Thoracic aorta (tissue), 2 donors: ENCODE measurements at regions not wholly inside any gene's neighbourhood (a gene's known extent, or its start where the extent isn't known, plus 50 kb on each side); places are given as distances from the start of the nearest gene placed in this dataset.

Experiments
- ATAC-seq: fragments of 150-250 bp; one replicate; pipeline ENCODE4 v1.8.0; 2017; ENCODE audit warnings: low read depth; ENCODE audit not compliant: insufficient number of reproducible peaks, low FRiP score
- DNase-seq: peaks from one replicate; pipeline ENCODE4 v3.0.0-alpha.2; 2020; ENCODE audit warnings: low spot score
- H3K27ac ChIP-seq, 2 donors: fragments of 200-600 bp; sonication (generic); 1 replicate in 1 of 2; 2 replicates in 1 of 2; pipeline ENCODE4 v1.5.1; 2016; ENCODE audit warnings: mild to moderate bottlenecking in 2 of 2, moderate library complexity in 2 of 2
- H3K27me3 ChIP-seq: fragments of 200-600 bp; sonication (generic); replicated peaks from 2 replicates; pipeline ENCODE4 v1.6.0; 2016; ENCODE audit warnings: mild to moderate bottlenecking; ENCODE audit not compliant: insufficient read depth
- H3K36me3 ChIP-seq: fragments of 200-600 bp; sonication (generic); one replicate; pipeline ENCODE4 v1.5.1; 2016
- H3K4me1 ChIP-seq, 2 donors: fragments of 200-600 bp; sonication (generic); 1 replicate in 1 of 2; 2 replicates in 1 of 2; pipeline versions ENCODE4 v1.5.1 to v1.6.0; 2016; ENCODE audit warnings: low read depth in 2 of 2, mild to moderate bottlenecking in 1 of 2; ENCODE audit not compliant: control insufficient read depth in 1 of 2
- H3K4me3 ChIP-seq: fragments of 200-600 bp; sonication (generic); 2 replicates; pipeline ENCODE4 v1.5.1; 2016; ENCODE audit warnings: mild to moderate bottlenecking
- H3K9me3 ChIP-seq: fragments of 200-600 bp; sonication (generic); 2 replicates; pipeline ENCODE4 v1.5.1; 2016
- CTCF ChIP-seq: fragments of 200-600 bp; sonication (generic); IDR thresholded peaks from one replicate; pipeline ENCODE4 v1.5.1; 2019; ENCODE audit warnings: antibody characterized with exemption

- ATAC-seq (no peak), DNase-seq (no peak)
- Histone ChIP-seq H3K36me3 (no peaks in the 10 kb centered on the region), H3K4me1 (no peaks in the 10 kb centered on the region), H3K9me3 (no peaks in the 10 kb centered on the region), H3K27me3 (no peaks in the 10 kb centered on the region), H3K27ac (no peak overlapping the region), H3K4me3 (no peak overlapping the region)
- TF ChIP-seq CTCF, result no peak
These were observed 853.4 kb downstream of the NCAM2 start for GRCh38 chr21:21851657-21852056.

GRCh38 chr21:21858502-21859334 lies 860.5 kb downstream of the NCAM2 start:
- H3K4me3 ChIP-seq, result no peak overlapping the region
- ATAC-seq (no peak), DNase-seq (no peak)
- no peaks in the 10 kb centered on the region for H3K36me3 ChIP-seq
- no peaks in the 10 kb centered on the region for H3K27me3 ChIP-seq
- no peak for TF ChIP-seq CTCF
- no peak overlapping the region for H3K27ac ChIP-seq
- no peaks in the 10 kb centered on the region for H3K9me3 ChIP-seq
- H3K4me1 ChIP-seq, result no peaks in the 10 kb centered on the region

GRCh38 chr21:21860888-21861287 lies 862.7 kb downstream of the NCAM2 start:
- Histone ChIP-seq H3K36me3 (no peaks in the 10 kb centered on the region), H3K27me3 (no peaks in the 10 kb centered on the region), H3K27ac (no peak overlapping the region), H3K4me1 (no peaks in the 10 kb centered on the region), H3K4me3 (no peak overlapping the region), H3K9me3 (no peaks in the 10 kb centered on the region)
- DNase-seq (no peak), ATAC-seq (no peak)
- TF ChIP-seq CTCF, result no peak

GRCh38 chr21:21864321-21864840 lies 866.2 kb downstream of the NCAM2 start:
- no peak overlapping the region for H3K27ac ChIP-seq
- no peaks in the 10 kb centered on the region for H3K9me3 ChIP-seq
- no peak for TF ChIP-seq CTCF
- ATAC-seq (no peak), DNase-seq (no peak)
- no peak overlapping the region for H3K4me3 ChIP-seq
- H3K36me3 ChIP-seq, result no peaks in the 10 kb centered on the region
- H3K4me1 ChIP-seq, result no peaks in the 10 kb centered on the region
- H3K27me3 ChIP-seq, result no peaks in the 10 kb centered on the region

GRCh38 chr21:21897275-21897883 lies 899.2 kb downstream of the NCAM2 start:
- Histone ChIP-seq H3K4me1 (no peaks in the 10 kb centered on the region), H3K9me3 (no peaks in the 10 kb centered on the region), H3K27me3 (no peaks in the 10 kb centered on the region), H3K4me3 (no peak overlapping the region), H3K27ac (no peak overlapping the region), H3K36me3 (no peaks in the 10 kb centered on the region)
- DNase-seq, result no peak
- no peak for TF ChIP-seq CTCF
- no peak for ATAC-seq
